GM21825 (cell line): ENCODE measurements at regions not wholly inside any gene's neighbourhood (a gene's known extent, or its start where the extent isn't known, plus 50 kb on each side); places are given as distances from the start of the nearest gene placed in this dataset.

Experiments used
- ATAC-seq: cut with Tn5 transposase; IDR thresholded peaks from one replicate; pipeline ENCODE4 v1.9.1; 2021; ENCODE audit warnings: mild to moderate bottlenecking, moderate library complexity; ENCODE audit not compliant: unreplicated experiment

- ATAC-seq = peak; percentile 51
These were observed 183.0 kb upstream of the ANK3 start for GRCh38 chr10:60572511-60573194.

DNA sequence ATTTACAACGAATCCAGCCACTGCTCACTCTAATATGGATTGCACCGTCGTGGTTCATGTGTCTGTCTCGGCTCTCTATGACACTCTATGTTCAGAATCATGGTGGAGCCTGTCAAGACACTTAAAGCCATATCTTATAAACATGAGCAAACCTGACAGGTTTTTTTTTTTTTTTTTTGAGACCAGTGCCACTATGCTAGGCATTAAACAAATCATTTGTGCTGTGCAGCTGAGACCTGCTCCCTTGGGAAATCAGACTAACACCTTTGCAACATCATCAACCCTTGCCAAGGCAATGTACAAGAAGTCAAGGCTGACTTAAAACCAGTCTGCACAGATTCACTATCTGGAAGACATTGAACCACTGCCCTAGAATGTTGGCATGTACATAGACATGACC lies 181.2 kb upstream of the ANK3 start:
- ATAC-seq = no peak

- no peak for ATAC-seq
These were observed 180.7 kb upstream of the ANK3 start for GRCh38 chr10:60570272-60570865.

DNA sequence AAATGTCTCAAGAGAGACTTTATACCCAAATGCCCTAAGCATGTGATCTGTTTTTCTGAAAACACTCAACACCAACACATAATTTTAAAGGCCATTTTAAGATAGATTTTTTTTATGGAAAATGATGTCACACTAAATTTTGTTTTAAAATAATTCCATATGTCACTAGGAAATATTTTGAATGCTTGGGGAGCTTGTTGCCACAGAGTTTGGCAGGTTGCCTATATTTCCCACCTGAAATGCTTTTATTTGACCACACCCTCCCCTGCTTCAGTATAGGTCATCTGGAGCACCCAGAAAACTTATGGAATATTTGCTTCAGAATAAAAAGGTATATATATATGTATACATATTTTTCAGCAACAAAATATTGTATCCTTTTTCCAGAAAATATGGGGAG lies 180.0 kb upstream of the ANK3 start:
- no peak for ATAC-seq

DNA sequence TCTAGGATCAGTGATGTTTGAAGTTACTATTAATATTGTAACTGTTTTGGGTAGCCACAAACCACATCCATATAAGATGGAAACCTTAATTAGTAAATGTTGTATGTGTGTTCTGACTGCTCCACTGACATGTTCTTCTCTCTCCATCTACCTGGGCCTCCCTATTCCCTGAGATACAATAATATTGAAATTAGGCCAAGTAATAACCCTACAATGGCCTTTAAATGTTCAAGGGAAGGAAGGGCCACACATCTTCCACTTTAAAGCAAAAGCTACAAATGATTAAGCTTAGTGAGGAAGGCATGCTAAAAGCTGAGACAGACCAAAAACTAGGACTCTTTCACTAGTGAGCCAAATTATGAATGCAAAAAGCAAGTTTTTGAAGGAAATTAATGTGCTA lies 176.4 kb upstream of the ANK3 start:
- no peak for ATAC-seq

GRCh38 chr10:60565492-60565891 lies 175.8 kb upstream of the ANK3 start:
- ATAC-seq = no peak

- ATAC-seq = no peak
These were observed 174.8 kb upstream of the ANK3 start for GRCh38 chr10:60564475-60564874.

DNA sequence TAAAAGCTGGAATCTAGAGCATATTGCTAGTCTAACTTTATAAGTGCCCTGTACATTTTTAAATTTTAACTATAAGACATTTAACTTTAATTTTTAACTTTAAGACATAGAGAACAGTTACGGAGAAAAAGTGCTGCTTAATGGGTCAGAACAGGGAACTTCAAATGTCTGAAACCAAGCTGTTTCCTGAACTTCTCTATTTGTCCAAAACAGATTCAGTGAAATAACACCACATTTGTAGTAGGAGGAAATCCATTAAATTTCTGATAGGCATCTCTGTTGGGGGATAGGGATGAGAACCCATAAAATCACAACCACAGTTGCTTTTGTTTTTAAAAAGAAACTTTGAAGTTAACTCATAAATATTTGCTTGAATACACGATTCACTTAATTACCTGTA lies 170.8 kb upstream of the ANK3 start:
- no peak for ATAC-seq

DNA sequence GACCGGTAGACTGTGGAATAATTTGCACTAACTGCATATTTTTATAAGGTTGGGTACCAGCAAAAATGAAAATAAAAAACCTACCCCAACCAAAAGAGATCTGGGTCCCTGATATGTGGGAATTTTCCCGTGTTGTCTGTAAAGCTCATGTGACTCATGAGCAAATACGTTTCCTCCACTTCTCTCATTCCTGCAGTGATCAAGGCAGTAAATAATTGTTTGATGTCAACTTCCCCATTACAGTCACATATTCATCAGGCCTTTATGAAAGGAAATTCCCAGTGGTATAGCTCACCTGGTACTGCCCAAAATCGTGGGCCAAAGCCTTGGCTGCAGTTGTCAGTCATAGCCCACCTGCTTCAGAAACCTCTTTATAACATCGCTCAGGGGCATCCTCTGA lies 166.0 kb upstream of the ANK3 start:
- no peak for ATAC-seq

GRCh38 chr10:60549686-60550085 lies 160.0 kb upstream of the ANK3 start:
- no peak for ATAC-seq

GRCh38 chr10:60542657-60543056 lies 153.0 kb upstream of the ANK3 start:
- no peak for ATAC-seq

DNA sequence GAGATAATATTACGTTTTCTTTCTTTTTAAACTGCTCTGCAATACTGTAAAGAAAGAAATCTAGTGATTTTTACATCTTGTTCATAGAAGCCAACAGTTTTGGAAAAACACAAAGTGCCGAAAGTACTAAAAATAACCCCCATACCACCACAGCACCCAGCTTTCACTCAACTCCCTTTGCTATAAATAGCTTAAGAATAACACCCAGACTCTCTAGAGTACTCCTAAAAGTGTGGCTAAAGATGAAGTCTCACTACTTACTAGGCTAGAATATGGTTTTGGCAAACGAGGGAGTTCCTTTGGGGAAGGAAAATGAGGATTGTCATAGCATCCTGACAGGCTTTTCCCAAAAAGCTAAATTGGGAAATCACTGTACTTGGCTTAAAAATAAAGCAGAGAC lies 151.8 kb upstream of the ANK3 start:
- ATAC-seq = no peak

DNA sequence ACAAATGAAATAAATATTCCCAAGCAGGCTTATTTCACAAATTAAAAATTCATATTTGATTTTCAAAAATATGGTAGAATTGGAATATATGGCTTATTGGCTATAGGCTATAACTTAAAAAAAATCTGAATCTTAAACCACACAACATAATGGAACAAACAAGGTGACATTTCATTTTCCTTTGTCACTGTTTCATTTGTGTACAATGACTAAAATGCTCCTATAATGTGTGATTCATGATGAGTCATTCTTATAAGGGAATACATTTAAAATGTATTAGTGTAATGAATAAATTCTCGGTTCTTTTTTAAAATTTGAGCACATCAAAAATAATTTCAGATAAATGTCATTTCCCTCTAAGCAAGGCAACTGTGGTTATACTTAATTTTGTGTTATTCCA lies 148.0 kb upstream of the ANK3 start:
- no peak for ATAC-seq

- no peak for ATAC-seq
These were observed 146.9 kb upstream of the ANK3 start for GRCh38 chr10:60536529-60537114.

GRCh38 chr10:60535427-60535826 lies 145.8 kb upstream of the ANK3 start:
- no peak for ATAC-seq

GRCh38 chr10:60534761-60535389 lies 145.2 kb upstream of the ANK3 start:
- no peak for ATAC-seq

DNA sequence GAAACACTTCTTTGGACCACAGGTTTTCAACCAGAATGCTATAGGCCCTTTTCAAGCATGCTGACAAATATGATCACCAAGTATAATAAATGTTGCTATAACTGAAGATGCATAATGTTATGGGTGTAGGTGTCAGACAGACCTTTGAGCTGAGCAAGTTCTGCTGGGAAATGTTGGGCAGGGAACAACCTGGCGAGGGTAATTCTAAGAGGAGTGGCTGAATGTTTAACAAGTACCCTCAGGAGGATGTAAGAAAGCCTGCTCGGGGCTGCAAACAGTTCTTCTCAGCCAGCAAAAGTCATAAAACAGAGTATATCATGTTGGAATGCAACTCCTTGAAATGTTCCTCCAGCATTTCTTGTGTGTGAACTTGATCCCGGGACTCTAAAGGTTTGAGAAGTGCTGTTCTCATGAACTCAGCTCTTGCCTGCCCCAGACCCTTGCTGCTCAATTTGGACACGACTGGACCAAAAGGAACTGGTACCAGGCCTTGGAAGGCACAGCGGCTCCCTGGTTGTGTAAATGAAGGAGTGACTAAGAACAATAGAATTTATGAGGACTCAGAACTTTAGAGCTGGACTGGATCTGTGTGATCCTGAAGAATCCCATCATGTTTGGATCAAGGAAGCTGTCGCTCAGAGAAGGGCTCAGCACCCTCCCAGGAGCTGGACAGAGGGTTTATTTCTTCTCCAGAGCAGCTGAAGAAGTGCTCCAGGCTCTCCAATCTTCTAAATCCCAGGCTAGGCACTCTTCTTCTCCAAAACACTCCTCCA lies 143.2 kb upstream of the ANK3 start:
- ATAC-seq = no peak

DNA sequence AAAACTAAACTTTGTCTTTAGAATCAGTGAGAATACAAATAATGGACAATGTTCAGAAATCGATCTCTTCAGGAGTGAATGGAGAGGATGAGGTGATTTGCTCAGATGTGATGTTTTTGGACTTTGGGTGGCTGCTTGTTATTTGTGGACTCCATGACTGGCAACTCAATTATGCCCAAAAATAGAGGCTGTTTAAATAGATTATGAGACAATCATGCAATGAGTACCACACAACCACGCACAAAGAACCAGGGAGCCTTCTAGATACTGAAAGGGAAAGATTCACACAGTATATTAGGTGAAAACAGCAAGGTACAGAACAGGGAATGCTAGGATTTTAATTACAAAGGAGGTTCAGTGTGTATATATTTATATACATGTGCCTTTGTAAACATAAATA lies 141.3 kb upstream of the ANK3 start:
- no peak for ATAC-seq

- no peak for ATAC-seq
These were observed 138.0 kb upstream of the ANK3 start for GRCh38 chr10:60527676-60528075.

DNA sequence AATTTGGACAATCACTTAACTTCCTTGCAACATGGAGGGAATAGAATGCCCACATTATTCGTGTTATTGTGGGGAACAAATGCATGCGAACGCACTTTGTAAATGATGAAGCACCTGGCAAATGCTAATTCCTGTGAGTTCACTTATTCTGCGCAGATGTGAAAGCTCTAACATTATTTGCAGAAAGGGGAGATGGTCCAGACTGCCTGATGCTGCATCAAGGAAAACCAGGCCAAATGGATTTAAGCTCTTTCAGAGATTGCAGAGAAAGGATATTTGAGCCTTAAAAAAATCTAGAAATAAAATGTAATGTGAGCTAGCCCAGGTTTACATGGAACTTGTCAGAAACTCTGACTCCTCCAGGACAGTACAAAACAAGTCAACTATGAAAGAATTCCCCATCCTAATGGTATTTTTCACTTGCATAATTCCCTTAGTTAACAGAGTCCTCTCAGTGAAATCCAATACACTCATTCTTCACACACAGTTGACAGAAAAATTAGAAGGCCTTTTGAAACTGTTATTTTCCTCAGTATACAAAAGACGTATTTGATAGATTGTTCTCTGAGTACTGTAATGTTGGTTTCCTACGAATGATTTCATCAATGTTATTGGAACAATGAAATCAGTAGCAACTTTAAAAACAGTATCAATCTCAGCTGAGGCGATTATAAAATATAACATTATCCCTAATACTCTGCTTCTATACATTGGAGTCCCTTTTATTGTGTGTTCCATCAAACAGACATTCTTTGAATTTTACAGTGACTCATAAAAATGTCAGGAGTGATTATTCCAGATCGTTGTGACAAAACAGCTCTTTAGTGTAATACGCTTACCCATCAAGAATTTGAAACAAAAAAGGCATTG lies 136.3 kb upstream of the ANK3 start:
- ATAC-seq = no peak
